ENCODE measurements at regions not wholly inside any gene's neighbourhood (a gene's known extent, or its start where the extent isn't known, plus 50 kb on each side); places are given as distances from the start of the nearest gene placed in this dataset.

DNA sequence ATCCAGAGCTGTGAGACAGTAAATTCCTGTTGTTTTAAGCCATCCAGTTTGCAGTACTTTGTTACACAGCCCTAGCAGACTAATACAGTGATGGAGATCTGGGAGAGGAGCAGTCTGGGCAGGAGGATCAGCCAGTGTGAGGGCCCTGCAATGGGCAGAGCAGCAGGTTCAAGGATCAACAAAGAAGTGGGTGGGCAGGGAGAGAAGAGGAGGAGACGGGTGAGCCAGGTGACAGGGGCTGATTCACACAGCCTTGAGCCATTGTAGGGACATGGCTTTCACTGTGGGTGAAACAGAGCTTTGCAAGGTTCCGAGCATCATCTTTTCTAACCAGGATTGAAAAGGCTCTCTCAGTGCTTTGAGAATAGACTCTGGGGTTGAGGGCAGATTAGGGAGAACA is 88.2 kb upstream of the MVB12B start:
- Histone ChIP-seq H3K9me3 (ENCODE audit: control insufficient read depth in 2 of 2, low read length in 2 of 2) (peaks cover 0 to 2% of the 10 kb centered on the region in 2 donors), H3K27me3 (ENCODE audit: control insufficient read depth in 1 of 2, insufficient read depth in 2 of 2, low read length in 2 of 2) (no peaks in the 10 kb centered on the region), H3K27ac (ENCODE audit: low read length) (no peak overlapping the region), H3K9ac (ENCODE audit: low read length in 2 of 2) (no peak overlapping the region), H3K4me3 (ENCODE audit: low read length in 2 of 2) (no peak overlapping the region), H3K36me3 (ENCODE audit: control insufficient read depth in 2 of 2, insufficient read depth in 2 of 2, low read length in 2 of 2) (no peaks in the 10 kb centered on the region), H3K4me1 (ENCODE audit: control insufficient read depth, insufficient read depth, low read length) (no peaks in the 10 kb centered on the region)

DNA sequence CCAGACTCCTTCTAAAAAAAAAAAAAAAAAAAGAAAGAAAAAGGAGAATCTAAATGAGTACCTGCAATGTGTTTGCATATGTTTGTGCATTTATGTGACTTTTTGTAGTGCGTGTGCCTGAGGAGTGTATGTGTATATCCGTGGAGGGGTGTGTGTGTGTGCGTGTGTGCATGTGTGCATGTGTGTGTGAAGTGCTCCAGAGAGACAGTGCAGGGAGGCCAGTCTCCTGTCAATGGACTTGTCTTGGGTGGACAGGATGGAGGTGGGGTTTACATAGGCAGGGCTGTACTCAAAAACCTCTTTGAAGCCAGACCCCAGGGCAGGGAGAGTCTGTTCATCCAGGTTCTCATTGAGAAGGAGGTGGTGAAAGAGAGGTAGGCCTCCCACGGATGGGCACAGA is 87.1 kb upstream of the MVB12B start:
- no peaks in the 10 kb centered on the region for H3K36me3 ChIP-seq (ENCODE audit: control insufficient read depth in 2 of 2, insufficient read depth in 2 of 2, low read length in 2 of 2)
- H3K27ac ChIP-seq (ENCODE audit: low read length) = no peak overlapping the region
- H3K9ac ChIP-seq (ENCODE audit: low read length in 2 of 2) = no peak overlapping the region
- H3K27me3 ChIP-seq (ENCODE audit: control insufficient read depth in 1 of 2, insufficient read depth in 2 of 2, low read length in 2 of 2) = no peaks in the 10 kb centered on the region
- H3K4me1 ChIP-seq (ENCODE audit: control insufficient read depth, insufficient read depth, low read length) = no peaks in the 10 kb centered on the region
- no peak overlapping the region for H3K4me3 ChIP-seq (ENCODE audit: low read length in 2 of 2)
- H3K9me3 ChIP-seq (ENCODE audit: control insufficient read depth in 2 of 2, low read length in 2 of 2) = peaks cover 0 to 2% of the 10 kb centered on the region in 2 donors

GRCh38 chr9:126240835-126241234 is 85.8 kb upstream of the MVB12B start:
- no peaks in the 10 kb centered on the region for H3K4me1 ChIP-seq (ENCODE audit: control insufficient read depth, insufficient read depth, low read length)
- no peak overlapping the region for H3K27ac ChIP-seq (ENCODE audit: low read length)

GRCh38 chr9:126248680-126249079 is 77.9 kb upstream of the MVB12B start:
- Histone ChIP-seq H3K9me3 (ENCODE audit: control insufficient read depth in 2 of 2, low read length in 2 of 2) (peaks cover 0 to 4% of the 10 kb centered on the region in 2 donors), H3K27ac (ENCODE audit: low read length) (no peak overlapping the region), H3K9ac (ENCODE audit: low read length in 2 of 2) (no peak overlapping the region), H3K4me1 (ENCODE audit: control insufficient read depth, insufficient read depth, low read length) (no peaks in the 10 kb centered on the region), H3K27me3 (ENCODE audit: control insufficient read depth in 1 of 2, insufficient read depth in 2 of 2, low read length in 2 of 2) (no peaks in the 10 kb centered on the region), H3K4me3 (ENCODE audit: low read length in 2 of 2) (no peak overlapping the region), H3K36me3 (ENCODE audit: control insufficient read depth in 2 of 2, insufficient read depth in 2 of 2, low read length in 2 of 2) (no peaks in the 10 kb centered on the region)

More at GRCh38 chr9:126240835-126241234, 85.8 kb upstream of the MVB12B start:
- Histone ChIP-seq H3K9ac (ENCODE audit: low read length in 2 of 2) (no peak overlapping the region), H3K9me3 (ENCODE audit: control insufficient read depth in 2 of 2, low read length in 2 of 2) (peaks cover 2 to 4% of the 10 kb centered on the region in 2 donors), H3K4me3 (ENCODE audit: low read length in 2 of 2) (no peak overlapping the region), H3K27me3 (ENCODE audit: control insufficient read depth in 1 of 2, insufficient read depth in 2 of 2, low read length in 2 of 2) (no peaks in the 10 kb centered on the region), H3K36me3 (ENCODE audit: control insufficient read depth in 2 of 2, insufficient read depth in 2 of 2, low read length in 2 of 2) (no peaks in the 10 kb centered on the region)

GRCh38 chr9:126261584-126262356 is 64.9 kb upstream of the MVB12B start:
- Histone ChIP-seq H3K9ac (ENCODE audit: low read length in 2 of 2) (no peak overlapping the region), H3K4me3 (ENCODE audit: low read length in 2 of 2) (no peak overlapping the region), H3K36me3 (ENCODE audit: control insufficient read depth in 2 of 2, insufficient read depth in 2 of 2, low read length in 2 of 2) (no peaks in the 10 kb centered on the region), H3K4me1 (ENCODE audit: control insufficient read depth, insufficient read depth, low read length) (no peaks in the 10 kb centered on the region), H3K9me3 (ENCODE audit: control insufficient read depth in 2 of 2, low read length in 2 of 2) (no peaks in the 10 kb centered on the region), H3K27me3 (ENCODE audit: control insufficient read depth in 1 of 2, insufficient read depth in 2 of 2, low read length in 2 of 2) (no peaks in the 10 kb centered on the region), H3K27ac (ENCODE audit: low read length) (no peak overlapping the region)

GRCh38 chr9:126262738-126263137 is 63.9 kb upstream of the MVB12B start:
- no peaks in the 10 kb centered on the region for H3K36me3 ChIP-seq (ENCODE audit: control insufficient read depth in 2 of 2, insufficient read depth in 2 of 2, low read length in 2 of 2)
- no peak overlapping the region for H3K9ac ChIP-seq (ENCODE audit: low read length in 2 of 2)
- H3K27me3 ChIP-seq (ENCODE audit: control insufficient read depth in 1 of 2, insufficient read depth in 2 of 2, low read length in 2 of 2) = peaks cover 0 to 4% of the 10 kb centered on the region in 2 donors
- H3K4me3 ChIP-seq (ENCODE audit: low read length in 2 of 2) = no peak overlapping the region
- no peaks in the 10 kb centered on the region for H3K9me3 ChIP-seq (ENCODE audit: control insufficient read depth in 2 of 2, low read length in 2 of 2)
- H3K4me1 ChIP-seq (ENCODE audit: control insufficient read depth, insufficient read depth, low read length) = no peaks in the 10 kb centered on the region
- no peak overlapping the region for H3K27ac ChIP-seq (ENCODE audit: low read length)

DNA sequence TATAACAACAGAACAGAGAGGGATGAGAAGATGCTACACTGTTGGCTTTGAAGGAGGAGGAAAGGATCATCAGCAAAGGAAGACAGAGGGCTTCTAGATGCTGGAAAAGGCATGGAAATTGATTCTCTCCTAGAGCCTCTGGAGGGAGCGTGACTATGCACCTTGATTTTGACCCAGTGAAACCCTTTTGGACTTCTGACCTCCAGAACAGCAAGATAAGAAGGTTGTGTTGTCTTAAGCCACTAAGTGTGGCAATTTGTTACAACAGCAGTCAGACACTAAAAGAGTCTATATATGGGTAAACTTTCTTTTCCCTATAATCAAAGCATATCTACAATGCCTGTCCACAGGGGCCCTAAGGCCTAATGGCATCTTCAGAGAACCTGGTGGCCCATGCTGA is 56.1 kb upstream of the MVB12B start:
- Histone ChIP-seq H3K9ac (ENCODE audit: low read length in 2 of 2) (no peak overlapping the region), H3K27me3 (ENCODE audit: control insufficient read depth in 1 of 2, insufficient read depth in 2 of 2, low read length in 2 of 2) (peaks cover 4 to 5% of the 10 kb centered on the region in 2 donors), H3K9me3 (ENCODE audit: control insufficient read depth in 2 of 2, low read length in 2 of 2) (peaks cover 0 to 2% of the 10 kb centered on the region in 2 donors), H3K4me3 (ENCODE audit: low read length in 2 of 2) (no peak overlapping the region), H3K4me1 (ENCODE audit: control insufficient read depth, insufficient read depth, low read length) (no peaks in the 10 kb centered on the region), H3K36me3 (ENCODE audit: control insufficient read depth in 2 of 2, insufficient read depth in 2 of 2, low read length in 2 of 2) (no peaks in the 10 kb centered on the region), H3K27ac (ENCODE audit: low read length) (no peak overlapping the region)

- H3K9ac ChIP-seq (ENCODE audit: low read length in 2 of 2) = no peak overlapping the region
Observed at GRCh38 chr9:126275386-126276001, 51.1 kb upstream of the MVB12B start.

DNA sequence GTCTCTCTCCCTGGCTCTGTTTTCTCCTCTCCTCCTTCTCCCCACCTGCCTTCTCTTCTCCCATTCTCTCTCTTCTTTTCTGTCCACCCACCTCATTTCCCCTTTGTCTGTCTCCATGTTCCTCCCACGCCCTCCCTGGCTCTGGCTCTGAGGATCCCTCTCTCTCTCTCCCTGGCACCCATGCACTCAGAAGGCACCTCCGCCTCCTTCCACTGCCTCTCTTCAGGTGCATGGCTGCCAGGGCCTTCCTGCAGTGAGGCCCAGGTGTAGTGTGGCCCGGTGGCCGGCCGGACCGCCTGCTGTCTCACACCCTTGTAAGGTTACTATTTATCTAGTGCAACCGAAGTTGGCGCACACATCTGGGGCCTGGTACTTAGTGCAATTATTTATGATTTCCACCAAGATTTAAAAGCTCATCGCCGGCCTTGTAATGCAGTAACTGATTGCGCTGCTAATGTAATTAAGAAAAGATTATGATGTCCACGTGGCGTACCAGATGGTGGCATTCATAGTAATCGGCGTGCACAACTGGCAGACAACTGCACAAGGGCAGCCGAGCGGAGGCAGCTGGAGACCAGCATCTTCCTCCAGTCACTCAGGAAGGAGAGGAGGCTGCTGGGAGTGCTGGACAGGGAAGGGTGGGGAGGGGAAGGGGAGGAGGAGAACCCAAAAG is 50.4 kb upstream of the MVB12B start:
- Histone ChIP-seq H3K4me1 (ENCODE audit: control insufficient read depth, insufficient read depth, low read length) (no peaks in the 10 kb centered on the region), H3K27me3 (ENCODE audit: control insufficient read depth in 1 of 2, insufficient read depth in 2 of 2, low read length in 2 of 2) (peaks cover 0 to 2% of the 10 kb centered on the region in 2 donors), H3K4me3 (ENCODE audit: low read length in 2 of 2) (no peak overlapping the region), H3K27ac (ENCODE audit: low read length) (no peak overlapping the region), H3K9me3 (ENCODE audit: control insufficient read depth in 2 of 2, low read length in 2 of 2) (peaks cover 0 to 12% of the 10 kb centered on the region in 2 donors), H3K9ac (ENCODE audit: low read length in 2 of 2) (no peak overlapping the region), H3K36me3 (ENCODE audit: control insufficient read depth in 2 of 2, insufficient read depth in 2 of 2, low read length in 2 of 2) (no peaks in the 10 kb centered on the region)

More at GRCh38 chr9:126275386-126276001, 51.1 kb upstream of the MVB12B start:
- H3K27me3 ChIP-seq (ENCODE audit: control insufficient read depth in 1 of 2, insufficient read depth in 2 of 2, low read length in 2 of 2) = peaks cover 0 to 2% of the 10 kb centered on the region in 2 donors
- no peaks in the 10 kb centered on the region for H3K4me1 ChIP-seq (ENCODE audit: control insufficient read depth, insufficient read depth, low read length)
- H3K9me3 ChIP-seq (ENCODE audit: control insufficient read depth in 2 of 2, low read length in 2 of 2) = peaks cover 0 to 11% of the 10 kb centered on the region in 2 donors
- no peak overlapping the region for H3K4me3 ChIP-seq (ENCODE audit: low read length in 2 of 2)
- H3K36me3 ChIP-seq (ENCODE audit: control insufficient read depth in 2 of 2, insufficient read depth in 2 of 2, low read length in 2 of 2) = no peaks in the 10 kb centered on the region
- no peak overlapping the region for H3K27ac ChIP-seq (ENCODE audit: low read length)

All from stomach smooth muscle (tissue), 2 donors.